ENCODE measurements at regions not wholly inside any gene's neighbourhood (a gene's known extent, or its start where the extent isn't known, plus 50 kb on each side); places are given as distances from the start of the nearest gene placed in this dataset.

GRCh38 chr7:24178811-24179570 is 105.0 kb upstream of the NPY start:
- Mint-ChIP-seq H3K9me3 (ENCODE audit: low read depth) (no peaks in the 10 kb centered on the region), H3K36me3 (ENCODE audit: low read depth) (no peaks in the 10 kb centered on the region), H3K4me1 (no peaks in the 10 kb centered on the region), H3K27ac (no peak overlapping the region), H3K27me3 (peaks cover 5% of the 10 kb centered on the region), H3K4me3 (no peak overlapping the region)
- ChIA-PET POLR2A (no interaction called here), CTCF (no interaction called here)
- no peak for ATAC-seq
- intact Hi-C loops (cut with DNase I, micrococcal nuclease): no loop called here
- DNase-seq: no peak

- Mint-ChIP-seq H3K4me1 (no peaks in the 10 kb centered on the region), H3K9me3 (ENCODE audit: low read depth) (no peaks in the 10 kb centered on the region), H3K36me3 (ENCODE audit: low read depth) (no peaks in the 10 kb centered on the region), H3K27me3 (peaks cover 22% of the 10 kb centered on the region), H3K27ac (no peak overlapping the region), H3K4me3 (no peak overlapping the region)
- intact Hi-C loops (cut with DNase I, micrococcal nuclease): no loop called here
- no peak for ATAC-seq
- DNase-seq: no peak
- ChIA-PET POLR2A (no interaction called here), CTCF (no interaction called here)
Observed at GRCh38 chr7:24191362-24191761, 92.6 kb upstream of the NPY start.

- no peak for DNase-seq
- no peak for ATAC-seq
- peaks cover 22% of the 10 kb centered on the region for H3K27me3 Mint-ChIP-seq
- ChIA-PET POLR2A (interaction anchor here (0.5 kb wide), 1 partner anchor 28 kb away, joined by 6 read pairs; no protein-coding TSS in a partner anchor), CTCF (interaction anchor here (0.6 to 1.0 kb wide), 2 partner anchors 71 to 1926 kb away, joined by 4 read pairs; no protein-coding TSS in a partner anchor)
- intact Hi-C loops (cut with DNase I, micrococcal nuclease): no loop called here
- H3K9me3 Mint-ChIP-seq (ENCODE audit: low read depth): no peaks in the 10 kb centered on the region
- no peaks in the 10 kb centered on the region for H3K4me1 Mint-ChIP-seq
- H3K36me3 Mint-ChIP-seq (ENCODE audit: low read depth): no peaks in the 10 kb centered on the region
- no peak overlapping the region for H3K27ac Mint-ChIP-seq
- H3K4me3 Mint-ChIP-seq: no peak overlapping the region
Observed at GRCh38 chr7:24192053-24192452, 91.9 kb upstream of the NPY start.

GRCh38 chr7:24192691-24193090 is 91.3 kb upstream of the NPY start:
- Mint-ChIP-seq H3K4me1 (no peaks in the 10 kb centered on the region), H3K4me3 (no peak overlapping the region), H3K27me3 (peaks cover 19% of the 10 kb centered on the region), H3K9me3 (ENCODE audit: low read depth) (no peaks in the 10 kb centered on the region), H3K27ac (no peak overlapping the region), H3K36me3 (ENCODE audit: low read depth) (no peaks in the 10 kb centered on the region)
- intact Hi-C loops (cut with DNase I, micrococcal nuclease): no loop called here
- no peak for ATAC-seq
- POLR2A ChIA-PET: interaction anchor here (0.5 kb wide), 1 partner anchor 28 kb away, joined by 6 read pairs; no protein-coding TSS in a partner anchor
- CTCF ChIA-PET: interaction anchor here (0.6 to 1.0 kb wide), 2 partner anchors 70 to 1925 kb away, joined by 4 read pairs; no protein-coding TSS in a partner anchor
- no peak for DNase-seq

GRCh38 chr7:24197852-24198251 is 86.1 kb upstream of the NPY start:
- Mint-ChIP-seq H3K27me3 (no peaks in the 10 kb centered on the region), H3K9me3 (ENCODE audit: low read depth) (no peaks in the 10 kb centered on the region), H3K36me3 (ENCODE audit: low read depth) (no peaks in the 10 kb centered on the region), H3K4me3 (no peak overlapping the region), H3K27ac (no peak overlapping the region), H3K4me1 (peaks cover 10% of the 10 kb centered on the region)
- no peak for DNase-seq
- ChIA-PET POLR2A (no interaction called here), CTCF (interaction anchor here (1.0 kb wide), 1 partner anchor 13 kb away, joined by 3 read pairs; no protein-coding TSS in a partner anchor)
- intact Hi-C loops (cut with DNase I, micrococcal nuclease): no loop called here
- ATAC-seq: no peak

- POLR2A ChIA-PET: interaction anchor here (0.6 kb wide), 1 partner anchor 375 kb away, joined by 4 read pairs; no protein-coding TSS in a partner anchor
Observed at GRCh38 chr7:24199978-24200377, 84.0 kb upstream of the NPY start.

GRCh38 chr7:24200407-24200966 is 83.5 kb upstream of the NPY start:
- intact Hi-C loops (cut with DNase I, micrococcal nuclease): no loop called here
- no peak overlapping the region for H3K4me3 Mint-ChIP-seq
- ATAC-seq (no peak), DNase-seq (no peak)
- no peaks in the 10 kb centered on the region for H3K36me3 Mint-ChIP-seq (ENCODE audit: low read depth)
- POLR2A ChIA-PET: interaction anchor here (0.6 kb wide), 1 partner anchor 374 kb away, joined by 4 read pairs; no protein-coding TSS in a partner anchor
- no peaks in the 10 kb centered on the region for H3K9me3 Mint-ChIP-seq (ENCODE audit: low read depth)
- CTCF ChIA-PET: interaction anchor here (0.7 to 0.9 kb wide), 2 partner anchors 24 to 33 kb away, joined by 3 read pairs; no protein-coding TSS in a partner anchor
- no peaks in the 10 kb centered on the region for H3K27me3 Mint-ChIP-seq
- no peak overlapping the region for H3K27ac Mint-ChIP-seq
- peaks cover 11% of the 10 kb centered on the region for H3K4me1 Mint-ChIP-seq

More at GRCh38 chr7:24199978-24200377, 84.0 kb upstream of the NPY start:
- H3K4me3 Mint-ChIP-seq: no peak overlapping the region
- intact Hi-C loops (cut with DNase I, micrococcal nuclease): no loop called here
- DNase-seq (no peak), ATAC-seq (peak; percentile 47)
- no peak overlapping the region for H3K27ac Mint-ChIP-seq
- no peaks in the 10 kb centered on the region for H3K36me3 Mint-ChIP-seq (ENCODE audit: low read depth)
- CTCF ChIA-PET: interaction anchor here (0.7 to 0.9 kb wide), 2 partner anchors 23 to 34 kb away, joined by 3 read pairs; no protein-coding TSS in a partner anchor
- H3K9me3 Mint-ChIP-seq (ENCODE audit: low read depth): no peaks in the 10 kb centered on the region
- H3K4me1 Mint-ChIP-seq: peaks cover 11% of the 10 kb centered on the region
- H3K27me3 Mint-ChIP-seq: no peaks in the 10 kb centered on the region

- POLR2A ChIA-PET: no interaction called here
- H3K4me1 Mint-ChIP-seq: peaks cover 11% of the 10 kb centered on the region
- intact Hi-C loops (cut with DNase I, micrococcal nuclease): no loop called here
- H3K9me3 Mint-ChIP-seq (ENCODE audit: low read depth): no peaks in the 10 kb centered on the region
- H3K27me3 Mint-ChIP-seq: no peaks in the 10 kb centered on the region
- CTCF ChIA-PET: interaction anchor here (0.6 kb wide), 1 partner anchor 185 kb away, joined by 3 read pairs; no protein-coding TSS in a partner anchor
- ATAC-seq (no peak), DNase-seq (no peak)
- no peak overlapping the region for H3K27ac Mint-ChIP-seq
- no peak overlapping the region for H3K4me3 Mint-ChIP-seq
- no peaks in the 10 kb centered on the region for H3K36me3 Mint-ChIP-seq (ENCODE audit: low read depth)
Observed at GRCh38 chr7:24201226-24201625, 82.8 kb upstream of the NPY start.

GRCh38 chr7:24212073-24212472 is 71.9 kb upstream of the NPY start:
- Mint-ChIP-seq H3K4me1 (no peaks in the 10 kb centered on the region), H3K36me3 (ENCODE audit: low read depth) (no peaks in the 10 kb centered on the region), H3K4me3 (no peak overlapping the region), H3K9me3 (ENCODE audit: low read depth) (no peaks in the 10 kb centered on the region), H3K27me3 (no peaks in the 10 kb centered on the region), H3K27ac (no peak overlapping the region)
- ChIA-PET CTCF (no interaction called here), POLR2A (no interaction called here)
- no peak for ATAC-seq
- DNase-seq: no peak
- intact Hi-C loops (cut with DNase I, micrococcal nuclease): no loop called here

GRCh38 chr7:24213311-24213710 is 70.7 kb upstream of the NPY start:
- CTCF ChIA-PET: no interaction called here
- Mint-ChIP-seq H3K9me3 (ENCODE audit: low read depth) (no peaks in the 10 kb centered on the region), H3K4me1 (no peaks in the 10 kb centered on the region), H3K27ac (no peak overlapping the region), H3K4me3 (no peak overlapping the region), H3K27me3 (no peaks in the 10 kb centered on the region), H3K36me3 (ENCODE audit: low read depth) (no peaks in the 10 kb centered on the region)
- intact Hi-C loops (cut with DNase I, micrococcal nuclease): no loop called here
- ATAC-seq (no peak), DNase-seq (no peak)
- POLR2A ChIA-PET: no interaction called here

GRCh38 chr7:24214670-24215069 is 69.3 kb upstream of the NPY start:
- DNase-seq (no peak), ATAC-seq (no peak)
- CTCF ChIA-PET: no interaction called here
- intact Hi-C loops (cut with DNase I, micrococcal nuclease): no loop called here
- H3K4me1 Mint-ChIP-seq: no peaks in the 10 kb centered on the region
- H3K27me3 Mint-ChIP-seq: no peaks in the 10 kb centered on the region
- no peaks in the 10 kb centered on the region for H3K9me3 Mint-ChIP-seq (ENCODE audit: low read depth)
- POLR2A ChIA-PET: no interaction called here
- no peaks in the 10 kb centered on the region for H3K36me3 Mint-ChIP-seq (ENCODE audit: low read depth)
- no peak overlapping the region for H3K4me3 Mint-ChIP-seq
- H3K27ac Mint-ChIP-seq: no peak overlapping the region

GRCh38 chr7:24216576-24217125 is 67.3 kb upstream of the NPY start:
- ATAC-seq (no peak), DNase-seq (no peak)
- peaks cover 3% of the 10 kb centered on the region for H3K4me1 Mint-ChIP-seq
- no peak overlapping the region for H3K4me3 Mint-ChIP-seq
- no peak overlapping the region for H3K27ac Mint-ChIP-seq
- intact Hi-C loops (cut with DNase I, micrococcal nuclease): no loop called here
- ChIA-PET CTCF (no interaction called here), POLR2A (no interaction called here)
- H3K36me3 Mint-ChIP-seq (ENCODE audit: low read depth): no peaks in the 10 kb centered on the region
- H3K27me3 Mint-ChIP-seq: no peaks in the 10 kb centered on the region
- no peaks in the 10 kb centered on the region for H3K9me3 Mint-ChIP-seq (ENCODE audit: low read depth)

Data from activated CD4-positive, alpha-beta T cell treated with anti-CD3 and anti-CD28 coated beads for 36 hours (primary cell).